Uterus (tissue), 2 donors: ENCODE measurements at regions not wholly inside any gene's neighbourhood (a gene's known extent, or its start where the extent isn't known, plus 50 kb on each side); places are given as distances from the start of the nearest gene placed in this dataset.

Source experiments
- CTCF ChIP-seq, 4 experiments: fragments of 200-600 bp in 2 of 4; fragments of 450-650 bp in 2 of 4; sonication (generic) in 2 of 4; IDR thresholded peaks; one replicate each; pipeline ENCODE4 v1.5.1; 2016 to 2019; ENCODE audit warnings: antibody characterized with exemption in 4 of 4, mild to moderate bottlenecking in 2 of 4, moderate library complexity in 1 of 4
- POLR2A ChIP-seq, 2 donors: fragments of 450-650 bp; IDR thresholded peaks; one replicate each; pipeline ENCODE4 v1.6.1; 2016; ENCODE audit warnings: antibody characterized with exemption in 2 of 2, mild to moderate bottlenecking in 1 of 2, moderate library complexity in 1 of 2

GRCh38 chr15:62934236-62934971 lies 108.1 kb upstream of the TPM1 start:
- TF ChIP-seq POLR2A (IDR thresholded peaks at IDR 0.05) = no peak
- TF ChIP-seq CTCF (IDR thresholded peaks at IDR 0.05) = no peak
